HG03025 (cell line): ENCODE measurements at regions not wholly inside any gene's neighbourhood (a gene's known extent, or its start where the extent isn't known, plus 50 kb on each side); places are given as distances from the start of the nearest gene placed in this dataset.
"Not testable (repeated sequence)": the region's sequence is repeated elsewhere in the genome, so short reads cannot be mapped to it uniquely, and the experiment has no call there.

Source experiments
- ATAC-seq: cut with Tn5 transposase; IDR thresholded peaks from one replicate; pipeline ENCODE4 v1.9.1; 2021; ENCODE audit warnings: mild to moderate bottlenecking, moderate library complexity; ENCODE audit not compliant: unreplicated experiment, low FRiP score

DNA sequence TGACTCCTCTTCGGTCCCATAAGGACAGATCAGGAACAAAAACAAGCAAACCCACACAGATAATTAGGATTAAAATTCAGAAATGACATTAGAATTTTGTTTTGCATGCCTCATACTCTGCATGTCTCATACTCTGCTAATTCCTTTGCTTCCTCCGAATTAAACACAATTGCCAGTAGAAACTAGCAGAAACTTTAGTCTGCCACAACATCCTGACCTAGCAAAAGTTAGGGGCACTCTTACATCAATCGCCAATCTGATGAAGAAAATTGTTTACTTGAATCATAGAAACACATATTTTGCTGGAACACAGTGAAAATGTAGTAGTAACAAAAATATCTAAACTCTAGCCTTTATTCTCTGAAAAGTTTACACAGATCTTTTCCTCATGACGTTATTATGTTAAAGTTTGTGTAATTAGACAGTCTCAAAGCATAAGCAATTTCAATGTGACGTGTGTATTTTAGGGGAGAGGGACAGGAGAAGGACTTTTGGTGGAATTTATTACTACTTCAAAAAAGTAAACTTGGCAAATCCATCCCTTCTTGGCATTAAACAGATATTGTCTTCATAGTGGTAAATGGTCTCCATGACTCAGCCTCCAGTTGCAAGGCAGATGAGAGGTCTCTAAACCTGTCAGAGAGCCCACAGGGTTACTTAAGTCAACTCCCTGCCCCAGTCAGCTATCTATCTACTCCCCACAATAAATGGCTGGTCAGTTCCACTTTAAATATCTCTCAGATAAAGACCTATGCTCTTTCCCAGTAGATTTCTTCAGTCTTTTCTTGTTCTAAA, 249.8 kb upstream of the UBASH3B start:
- no peak for ATAC-seq

DNA sequence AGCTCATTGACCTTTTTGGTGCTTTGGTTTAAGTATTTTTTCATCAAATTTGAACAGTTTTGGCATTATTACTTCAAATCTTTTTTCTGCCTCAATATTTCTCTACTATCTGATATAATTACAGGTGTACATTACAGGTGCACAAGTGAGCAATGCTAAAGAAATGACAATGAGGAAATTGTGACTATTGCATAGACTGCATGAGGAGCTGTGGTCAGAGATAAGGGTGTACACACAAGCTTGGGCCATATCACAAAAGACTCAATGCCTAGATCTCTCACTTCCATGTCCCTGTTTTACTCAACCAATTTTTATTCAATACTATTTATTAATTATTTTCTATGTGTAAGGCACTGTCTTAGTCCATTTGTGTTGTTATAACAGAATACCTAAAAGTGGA, 251.0 kb upstream of the UBASH3B start:
- ATAC-seq = no peak

DNA sequence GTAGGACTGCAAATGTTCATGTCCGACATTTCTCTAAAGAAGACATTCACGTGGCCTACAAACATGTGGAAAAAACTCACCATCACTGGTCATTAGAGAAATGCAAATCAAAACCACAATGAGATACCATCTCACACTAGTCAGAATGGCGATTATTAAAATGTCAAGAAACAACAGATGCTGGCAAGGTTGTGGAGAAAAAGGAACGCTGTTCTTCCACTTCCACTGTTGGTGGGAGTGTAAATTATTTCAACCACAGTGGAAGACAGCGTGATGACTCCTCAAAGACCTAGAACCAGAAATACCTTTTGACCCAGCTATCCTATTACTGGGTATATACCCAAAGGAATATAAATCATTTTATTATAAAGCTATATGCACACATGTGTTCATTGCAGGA, 253.9 kb upstream of the UBASH3B start:
- ATAC-seq = not testable (repeated sequence)

DNA sequence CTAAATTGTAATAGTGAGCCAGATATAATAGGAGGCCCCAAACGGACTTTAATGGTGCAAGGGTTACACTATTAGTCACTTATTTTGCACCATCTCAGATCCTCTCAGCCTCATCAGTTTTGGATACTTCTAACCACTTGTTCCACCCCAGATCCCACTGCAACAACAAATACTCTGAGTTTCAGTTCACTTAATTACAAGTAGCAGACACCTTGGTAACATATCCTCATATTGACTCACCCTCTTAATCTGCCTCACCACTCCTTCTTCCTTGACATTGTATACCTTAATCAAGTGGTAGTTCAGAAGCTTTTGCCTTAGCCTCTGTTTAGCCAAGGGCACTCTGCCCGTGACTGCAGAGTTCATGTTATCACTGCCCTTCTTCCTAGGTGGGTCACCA, 256.1 kb upstream of the UBASH3B start:
- no peak for ATAC-seq

DNA sequence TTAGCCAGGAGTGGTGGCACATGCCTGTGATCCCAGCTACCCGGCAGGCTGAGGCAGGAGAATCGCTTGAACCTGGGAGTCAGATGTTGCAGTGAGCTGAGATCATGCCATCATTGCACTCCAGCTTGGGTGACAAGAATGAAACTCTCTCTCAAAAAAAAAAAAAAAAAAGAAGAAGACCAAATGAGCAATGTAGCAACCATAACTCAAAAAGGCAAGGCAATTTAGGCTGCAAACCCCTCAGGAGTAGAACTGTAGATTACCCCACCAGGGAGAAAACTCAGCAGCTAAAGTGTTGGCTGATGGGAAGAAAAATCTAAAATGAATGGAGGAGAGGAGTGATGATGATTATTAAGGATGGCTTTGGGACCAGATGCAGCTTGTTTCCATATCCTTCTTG, 256.7 kb upstream of the UBASH3B start:
- no peak for ATAC-seq

DNA sequence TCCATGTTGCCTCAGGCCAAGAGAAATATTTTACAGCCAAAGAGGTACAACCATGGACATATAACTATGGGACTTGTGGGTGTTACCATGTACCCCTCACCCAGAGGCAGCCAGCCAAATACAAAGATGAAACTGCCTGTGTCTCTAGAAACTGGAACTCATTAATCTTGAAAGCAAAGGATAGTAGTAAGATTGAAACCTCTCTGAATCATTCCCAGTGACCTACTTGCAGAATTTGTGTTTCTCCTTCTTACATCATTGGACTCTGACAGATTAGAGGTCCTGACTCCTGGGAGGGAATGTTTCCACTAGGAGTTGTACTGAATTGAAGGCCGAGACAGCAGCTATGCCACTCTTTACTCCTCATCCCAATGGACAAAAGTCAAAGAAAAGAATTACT, 257.4 kb upstream of the UBASH3B start:
- no peak for ATAC-seq

DNA sequence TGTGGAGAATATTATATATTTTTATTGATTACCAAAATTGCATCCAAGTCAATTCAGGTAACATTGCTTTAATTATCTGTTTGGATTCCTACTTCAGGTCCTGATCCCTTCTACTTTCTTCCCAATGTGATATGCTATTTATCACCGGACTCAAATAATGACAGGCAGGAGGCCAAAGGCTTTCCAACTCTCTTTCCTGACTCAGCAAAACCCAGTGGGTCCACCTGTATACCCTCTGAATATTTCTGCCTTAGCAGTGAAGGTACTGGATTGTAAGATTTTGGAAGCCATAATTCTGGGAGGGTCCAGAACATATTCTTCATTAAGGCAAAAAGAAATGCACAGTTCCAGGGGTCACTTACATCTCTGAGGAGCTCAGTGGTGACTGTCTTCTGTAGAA, 260.2 kb upstream of the UBASH3B start:
- no peak for ATAC-seq

DNA sequence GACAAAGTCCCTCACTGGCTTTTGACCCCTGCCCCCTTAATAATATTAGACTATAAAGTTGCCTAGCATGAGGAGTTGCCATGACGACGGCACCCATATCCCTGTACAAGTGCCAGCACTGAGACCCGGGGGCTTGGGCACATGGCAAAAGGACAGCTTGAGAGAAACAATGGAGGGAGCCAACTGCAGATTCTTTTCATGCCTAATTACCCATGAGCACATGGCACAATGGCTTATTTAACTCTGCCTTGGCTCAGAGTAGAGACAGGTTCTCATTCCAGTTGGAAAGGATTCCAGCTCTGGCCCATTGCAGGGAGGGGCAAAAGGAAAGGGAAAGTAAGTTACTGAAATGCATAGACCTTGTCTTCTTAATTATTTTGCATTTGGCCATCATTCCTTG, 261.2 kb upstream of the UBASH3B start:
- no peak for ATAC-seq

DNA sequence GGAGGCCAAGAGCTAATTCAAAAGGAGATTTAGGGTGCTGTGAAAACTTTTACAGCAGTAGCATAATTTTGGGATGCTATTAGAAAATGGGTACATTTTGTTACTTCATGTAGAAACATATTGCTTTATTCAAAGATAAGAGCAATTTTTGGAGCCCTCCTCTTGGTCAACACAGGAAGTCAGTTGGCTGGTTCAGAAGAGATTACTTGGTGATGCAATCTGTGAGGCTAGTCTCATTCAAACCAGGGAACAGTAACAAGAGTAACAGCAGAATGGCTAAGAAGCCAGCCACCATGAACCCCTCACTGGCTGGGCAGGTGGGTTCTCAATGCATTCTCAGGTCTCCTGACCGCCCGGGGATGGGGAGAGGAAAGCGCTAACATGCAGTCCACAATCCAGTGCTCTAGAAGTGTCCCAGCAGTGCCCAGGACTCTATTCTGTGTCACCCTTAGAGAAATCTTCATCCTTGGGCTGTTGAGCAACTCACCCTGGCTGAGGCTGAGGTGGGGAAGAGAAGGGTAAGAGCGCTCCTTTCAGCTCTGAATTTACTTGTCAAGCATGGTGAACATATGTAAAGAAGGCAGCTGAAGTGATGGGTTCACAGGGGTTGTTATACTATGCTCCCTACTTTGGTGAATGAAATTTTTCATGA, 262.2 kb upstream of the UBASH3B start:
- no peak for ATAC-seq

DNA sequence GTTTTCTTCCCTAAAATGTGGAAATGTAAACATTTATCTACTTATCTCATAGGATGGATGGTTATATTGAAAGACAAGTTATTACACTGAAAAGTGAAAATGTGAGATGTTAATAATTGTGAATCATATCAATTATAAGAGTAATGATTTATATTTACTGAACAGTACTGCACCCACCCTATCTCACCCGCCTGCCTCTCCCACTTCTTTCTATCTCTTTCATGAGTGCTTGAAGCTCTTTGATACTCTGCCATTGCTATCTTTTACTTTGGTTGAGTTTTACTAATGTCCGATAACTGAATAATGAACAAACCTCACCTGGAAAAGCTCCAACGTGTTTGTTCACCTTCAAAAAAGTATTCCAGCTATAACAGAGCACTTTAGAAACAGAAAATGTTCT, 263.0 kb upstream of the UBASH3B start:
- ATAC-seq = no peak

DNA sequence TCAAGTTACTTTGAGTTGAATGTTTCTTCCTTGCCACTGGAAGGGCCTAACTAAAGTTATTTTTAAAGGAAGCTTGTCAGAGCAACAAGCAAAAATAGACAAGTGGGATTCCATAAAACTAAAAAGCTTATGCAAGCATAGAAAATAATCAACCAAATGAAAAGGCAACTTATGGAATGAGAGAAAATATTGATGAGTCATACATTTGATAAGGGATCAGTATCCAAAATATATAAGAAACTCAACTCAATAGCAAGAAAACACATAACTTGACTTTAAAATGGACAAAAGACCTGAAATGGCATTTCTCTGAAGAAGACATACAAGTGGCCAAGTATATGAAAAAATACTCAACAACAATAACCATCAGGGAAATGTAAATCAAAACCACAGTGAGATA, 264.5 kb upstream of the UBASH3B start:
- no peak for ATAC-seq

DNA sequence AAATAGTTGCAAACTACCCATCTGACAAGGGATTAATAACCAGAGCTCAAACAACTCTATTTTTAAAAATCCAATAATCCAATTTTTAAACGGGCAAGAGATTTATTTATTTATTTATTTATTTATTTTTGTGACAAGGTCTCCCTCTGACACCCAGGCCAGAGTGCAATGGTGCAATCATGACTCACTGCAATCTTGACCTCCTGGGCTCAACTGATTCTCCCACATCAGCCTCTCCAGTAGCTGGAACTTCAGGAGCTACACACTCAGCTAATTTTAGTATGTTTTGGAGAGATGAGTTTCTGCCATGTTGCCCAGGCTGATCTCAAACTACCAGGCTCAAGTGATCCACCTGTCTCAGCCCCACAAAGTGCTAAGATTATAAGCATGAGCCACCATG, 267.2 kb upstream of the BLID start:
- no peak for ATAC-seq

DNA sequence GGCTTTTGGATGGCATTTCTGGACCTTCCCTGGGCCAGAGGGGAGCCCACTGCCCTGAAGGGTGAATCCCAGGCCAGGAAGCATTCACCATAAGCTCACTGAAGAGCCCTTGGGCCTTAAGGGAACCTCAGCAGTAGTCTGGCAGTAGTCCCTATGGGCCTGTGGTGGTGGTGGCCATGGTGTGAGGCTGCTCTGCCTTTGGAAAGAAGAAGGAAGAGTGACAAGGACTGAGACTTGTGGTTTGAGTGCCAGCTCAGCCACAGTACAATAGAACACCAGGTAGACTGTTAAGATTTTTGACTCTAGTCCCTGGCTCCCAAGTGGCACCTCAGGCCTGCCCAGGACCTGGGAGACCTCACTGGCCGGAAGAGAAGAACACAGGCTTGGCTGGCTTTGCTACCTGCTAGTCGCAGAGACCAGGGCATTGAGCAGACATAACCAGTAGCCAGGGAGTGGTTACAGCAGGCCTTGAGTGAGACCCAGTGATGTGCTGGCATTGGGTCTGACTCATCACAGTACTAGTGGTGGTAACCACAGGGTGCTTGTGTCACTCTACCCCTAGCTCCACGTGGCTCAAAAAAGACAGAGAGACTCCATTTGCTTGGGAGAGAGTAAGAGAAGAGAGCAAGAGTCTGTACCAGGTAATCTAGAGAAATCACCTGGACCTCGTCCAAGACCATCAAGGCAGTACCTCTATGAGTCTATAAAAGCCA, 259.8 kb upstream of the BLID start:
- ATAC-seq = no peak

DNA sequence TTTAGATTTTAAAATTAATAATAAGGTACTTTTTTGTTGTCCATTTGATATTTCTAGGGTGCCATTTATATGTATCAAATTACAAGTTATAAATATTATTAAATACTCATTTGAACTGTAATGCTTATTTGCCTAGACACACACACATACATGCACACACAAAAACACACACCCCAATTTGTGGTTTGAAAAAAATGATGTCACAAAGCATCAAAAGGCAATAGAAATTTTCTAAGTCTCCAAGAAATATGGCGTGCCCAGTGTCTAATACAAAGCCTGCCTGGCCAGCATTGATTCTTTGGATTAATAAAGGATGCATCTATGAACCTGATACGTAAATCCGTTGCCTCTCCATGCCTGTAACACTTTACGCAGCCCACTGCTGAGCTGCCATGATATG, 252.8 kb upstream of the BLID start:
- no peak for ATAC-seq

DNA sequence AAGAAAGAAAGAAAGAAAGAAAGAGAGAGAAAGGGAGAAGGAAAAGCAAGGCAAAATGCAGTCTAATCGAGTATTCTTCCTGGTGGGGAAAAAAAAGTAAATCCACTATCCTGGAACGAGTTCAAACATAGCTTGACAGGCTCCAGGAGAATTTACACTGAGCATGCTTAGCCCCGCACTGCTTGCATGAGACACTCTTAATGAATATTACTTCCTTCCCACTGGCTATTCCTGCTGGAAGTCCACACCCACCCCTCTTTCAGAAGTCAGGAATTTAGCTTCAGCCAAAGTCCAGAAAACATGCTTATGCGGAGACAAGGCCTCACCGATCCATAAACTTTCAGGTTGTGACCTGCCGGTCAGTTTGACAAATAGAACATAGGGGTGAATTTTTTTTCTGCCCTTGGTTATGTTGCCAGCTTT, 251.8 kb upstream of the BLID start:
- ATAC-seq = no peak

DNA sequence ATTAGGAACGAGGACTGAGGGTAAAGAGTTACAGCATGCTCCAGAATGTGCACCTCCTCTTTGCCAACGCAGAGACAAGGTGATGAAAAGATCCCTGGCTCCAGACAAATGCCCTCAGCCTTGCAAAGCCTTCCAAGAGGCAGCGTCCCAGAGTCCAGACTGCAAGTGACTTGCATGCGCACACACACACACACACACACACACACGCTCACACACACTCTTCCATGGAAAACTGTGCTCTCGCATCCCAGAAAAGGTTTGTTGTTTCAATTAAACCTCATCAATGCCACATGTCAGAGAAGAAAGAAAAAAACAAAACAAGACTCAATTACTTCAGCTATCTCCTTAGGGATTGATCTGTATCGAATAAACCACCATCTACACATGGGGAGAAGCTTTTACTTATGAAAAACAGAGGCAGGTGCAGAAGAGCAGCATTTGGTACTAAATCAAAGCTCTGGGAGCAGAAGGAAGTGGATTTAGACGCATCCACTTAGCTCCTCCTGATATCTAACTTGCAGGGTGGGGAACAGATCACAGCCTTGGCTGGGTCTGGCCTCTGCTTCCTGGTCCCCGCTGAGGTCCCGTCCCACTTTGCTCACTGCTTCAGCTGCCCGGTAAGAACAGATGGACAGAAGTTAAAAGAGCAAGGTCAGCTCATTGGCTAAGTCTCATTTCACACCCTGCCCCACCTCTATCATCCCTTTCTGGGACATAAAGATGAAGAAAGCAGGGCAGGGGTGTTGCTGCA, 249.8 kb upstream of the BLID start:
- no peak for ATAC-seq

DNA sequence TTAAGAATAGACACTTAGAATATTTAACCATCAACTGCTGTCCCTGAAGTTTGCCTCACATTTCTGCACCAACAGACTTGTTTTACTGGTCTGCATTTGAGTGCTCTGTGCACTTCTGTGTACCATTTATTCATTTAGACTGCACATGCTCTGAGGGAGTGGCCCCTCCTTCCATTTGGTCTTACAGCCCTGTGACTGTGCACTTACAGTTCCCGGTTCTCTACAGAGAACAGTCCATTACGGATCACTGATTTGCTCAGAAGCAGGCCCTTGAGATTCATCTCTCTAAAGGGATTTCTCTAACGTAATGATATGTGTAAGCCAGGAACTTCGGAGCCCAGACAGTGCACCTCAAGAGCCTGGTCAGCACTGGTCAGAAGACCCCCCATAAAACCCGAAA, 247.3 kb upstream of the BLID start:
- ATAC-seq = no peak

DNA sequence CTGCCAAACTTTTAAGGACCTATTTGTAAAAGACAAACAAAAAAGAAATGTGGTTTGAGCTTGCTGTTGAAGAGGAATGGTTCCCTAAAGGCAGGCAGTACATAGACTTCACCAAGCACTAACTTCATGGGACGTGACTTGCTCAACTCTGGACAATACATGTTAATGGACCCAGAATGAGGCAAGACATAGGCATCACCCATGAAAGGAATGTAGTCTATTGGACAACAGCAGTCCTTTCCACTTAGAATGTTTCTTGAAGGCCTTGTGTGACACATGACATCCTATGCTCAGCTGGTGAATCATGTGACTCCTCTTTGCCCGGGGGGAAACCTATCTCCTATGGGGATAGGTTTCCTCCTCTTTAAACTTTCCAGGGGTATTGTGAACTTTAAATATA, 246.4 kb upstream of the BLID start:
- ATAC-seq = no peak

DNA sequence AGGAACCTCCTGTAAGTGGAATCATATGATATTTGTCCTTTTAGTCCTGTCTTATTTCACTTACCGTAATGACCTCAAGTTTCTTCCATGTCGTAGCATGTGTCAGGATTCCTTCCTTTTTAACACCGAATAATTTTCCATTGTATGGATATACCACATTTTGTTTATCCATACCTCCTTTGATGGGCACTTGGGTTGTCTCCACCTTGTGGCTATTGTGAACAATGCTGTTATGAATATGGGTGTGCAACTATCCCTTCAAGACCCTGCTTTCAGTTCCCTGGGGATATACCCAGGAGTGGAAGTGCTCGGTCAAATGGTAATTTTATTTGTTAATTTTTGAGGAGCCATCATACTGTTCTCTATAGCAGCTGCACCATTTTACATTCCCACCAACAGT, 244.9 kb upstream of the BLID start:
- no peak for ATAC-seq

DNA sequence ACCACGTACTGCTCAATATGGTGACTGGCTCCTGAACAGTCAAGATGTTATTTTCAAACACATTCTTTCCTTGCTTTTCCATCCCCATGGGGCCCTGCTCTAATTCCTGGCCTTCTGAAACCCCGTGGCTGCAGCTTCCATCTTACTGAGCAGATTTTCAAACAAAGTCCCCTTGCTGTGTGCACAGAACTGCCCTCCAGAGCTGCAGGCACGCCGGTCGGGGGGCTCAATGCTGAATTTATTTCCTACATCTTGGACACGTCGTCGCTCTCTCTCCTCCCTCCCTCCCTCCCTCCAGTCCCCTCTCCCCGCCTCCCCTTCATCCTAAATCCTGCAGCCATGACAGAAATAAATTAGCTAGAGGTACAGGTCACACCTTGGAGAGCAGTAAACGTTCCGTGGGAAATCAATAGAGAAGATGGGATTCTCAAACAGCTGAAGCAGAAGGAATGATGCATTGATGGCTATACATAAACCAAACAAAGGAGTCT, 243.1 kb upstream of the BLID start:
- no peak for ATAC-seq

DNA sequence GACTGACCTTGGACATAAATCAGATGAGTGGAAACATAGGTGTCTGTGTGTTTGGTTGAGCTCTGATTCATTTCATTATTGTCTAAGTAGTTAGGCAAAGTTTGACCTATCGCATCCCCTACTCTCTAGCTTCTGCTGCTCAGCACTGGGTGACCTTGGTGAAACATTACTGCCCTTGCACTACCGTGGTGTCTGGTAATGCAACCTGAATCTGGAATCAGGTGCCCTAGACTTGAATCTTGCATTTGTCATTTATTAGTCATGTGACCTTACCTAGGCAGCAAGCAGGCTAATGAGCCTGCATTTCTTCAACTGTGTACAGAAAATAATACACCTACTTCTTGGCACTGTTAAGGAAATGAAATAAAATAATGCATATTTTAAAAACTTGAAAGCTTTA, 242.3 kb upstream of the BLID start:
- no peak for ATAC-seq
